ENCODE measurements at regions not wholly inside any gene's neighbourhood (a gene's known extent, or its start where the extent isn't known, plus 50 kb on each side); places are given as distances from the start of the nearest gene placed in this dataset.

- TF ChIP-seq CTCF (conservative IDR thresholded peaks at IDR 0.05; ENCODE audit: low read depth, low read length), result no peak
- TF ChIP-seq EZH2 (IDR thresholded peaks at IDR 0.05; ENCODE audit: low read length, unreplicated experiment), result no peak
These were observed 305.4 kb downstream of the MTX2 start for GRCh38 chr2:176574484-176575236.
